CD14-positive monocyte (primary cell): ENCODE measurements at regions not wholly inside any gene's neighbourhood (a gene's known extent, or its start where the extent isn't known, plus 50 kb on each side); places are given as distances from the start of the nearest gene placed in this dataset.

ENCODE experiments used
- DNase-seq, 3 donors: peaks; one replicate each; pipeline ENCODE4 v3.0.0-alpha.2; 2011 to 2022
- H2AFZ ChIP-seq: 2 replicates; pipeline ENCODE4 v1.6.0; 2012; ENCODE audit warnings: mild to moderate bottlenecking, low read depth, low read length, inconsistent platforms; ENCODE audit not compliant: insufficient read depth, poor library complexity, severe bottlenecking
- H3K27ac ChIP-seq, 2 donors: 1 replicate in 1 of 2; 2 replicates in 1 of 2; pipeline ENCODE4 v1.5.1; 2012 to 2013; ENCODE audit warnings: low read length in 2 of 2, control low read depth in 1 of 2, inconsistent platforms in 1 of 2, low read depth in 1 of 2, mild to moderate bottlenecking in 1 of 2
- H3K27me3 ChIP-seq, 2 donors: one replicate each; pipeline versions ENCODE4 v1.6.0 to v1.6.1; 2011 to 2013; ENCODE audit warnings: low read length in 2 of 2; ENCODE audit not compliant: control insufficient read depth in 2 of 2, insufficient read depth in 2 of 2
- H3K36me3 ChIP-seq, 2 donors: replicated peaks in 1 of 2; 1 replicate in 1 of 2; 2 replicates in 1 of 2; pipeline versions ENCODE4 v1.5.1 to v1.6.1; 2012 to 2013; ENCODE audit warnings: low read length in 2 of 2, control low read depth in 1 of 2, inconsistent platforms in 1 of 2, mild to moderate bottlenecking in 1 of 2; ENCODE audit not compliant: insufficient read depth in 2 of 2, control insufficient read depth in 1 of 2
- H3K4me1 ChIP-seq, 2 donors: 1 replicate in 1 of 2; 2 replicates in 1 of 2; pipeline versions ENCODE4 v1.5.1 to v1.6.1; 2012 to 2013; ENCODE audit warnings: low read length in 2 of 2, control low read depth in 1 of 2, inconsistent platforms in 1 of 2, mild to moderate bottlenecking in 1 of 2, moderate library complexity in 1 of 2; ENCODE audit not compliant: insufficient read depth in 2 of 2, control insufficient read depth in 1 of 2
- H3K4me2 ChIP-seq: replicated peaks from 2 replicates; pipeline ENCODE3; 2012; ENCODE audit warnings: low read length, moderate library complexity, mild to moderate bottlenecking; ENCODE audit not compliant: poor library complexity, severe bottlenecking; ENCODE audit errors: extremely low read depth
- H3K4me3 ChIP-seq, 3 experiments: fragments of 200-600 bp in 1 of 3; sonication (generic) in 1 of 3; replicated peaks in 1 of 3; 1 replicate in 2 of 3; 2 replicates in 1 of 3; pipeline ENCODE4 v1.5.1; 2011 to 2013; ENCODE audit warnings: low read length in 3 of 3, mild to moderate bottlenecking in 3 of 3, control low read depth in 2 of 3, low read depth in 2 of 3, inconsistent platforms in 1 of 3, moderate library complexity in 1 of 3
- H3K79me2 ChIP-seq: 2 replicates; pipeline ENCODE4 v1.6.0; 2012; ENCODE audit warnings: mild to moderate bottlenecking, control low read depth, inconsistent platforms, low read length, moderate library complexity; ENCODE audit not compliant: insufficient read depth
- H3K9ac ChIP-seq: 2 replicates; pipeline ENCODE4 v1.6.0; 2017; ENCODE audit warnings: low read length, mild to moderate bottlenecking; ENCODE audit not compliant: insufficient read depth, poor library complexity, severe bottlenecking
- H3K9me3 ChIP-seq, 2 donors: replicated peaks in 1 of 2; 1 replicate in 1 of 2; 2 replicates in 1 of 2; pipeline versions ENCODE4 v1.5.1 to v1.6.1; 2012 to 2013; ENCODE audit warnings: low read length in 2 of 2, control low read depth in 1 of 2; ENCODE audit not compliant: control insufficient read depth in 1 of 2, insufficient read depth in 1 of 2
- H4K20me1 ChIP-seq: 2 replicates; pipeline ENCODE4 v1.6.0; 2012; ENCODE audit warnings: mild to moderate bottlenecking, low read length, control low read depth, moderate library complexity; ENCODE audit not compliant: insufficient read depth
- H3K27ac Mint-ChIP-seq, 7 donors: one replicate each; pipeline ENCODE4 v1.8.0; 2020; ENCODE audit warnings: mild to moderate bottlenecking in 7 of 7, mixed read lengths in 7 of 7, moderate library complexity in 6 of 7, inconsistent platforms in 2 of 7
- H3K27me3 Mint-ChIP-seq, 3 donors: one replicate each; pipeline ENCODE4 v1.8.0; 2021 to 2022; ENCODE audit warnings: low read depth in 3 of 3, mild to moderate bottlenecking in 3 of 3, mixed read lengths in 3 of 3, moderate library complexity in 3 of 3, inconsistent platforms in 1 of 3
- H3K36me3 Mint-ChIP-seq, 2 donors: one replicate each; pipeline ENCODE4 v1.8.0; 2020; ENCODE audit warnings: mixed read lengths in 2 of 2, inconsistent platforms in 1 of 2, mild to moderate bottlenecking in 1 of 2
- H3K4me1 Mint-ChIP-seq: one replicate; pipeline ENCODE4 v1.8.0; 2020; ENCODE audit warnings: mild to moderate bottlenecking, mixed read lengths
- H3K4me3 Mint-ChIP-seq, 2 donors: one replicate each; pipeline ENCODE4 v1.8.0; 2020; ENCODE audit warnings: mild to moderate bottlenecking in 2 of 2, mixed read lengths in 2 of 2, moderate library complexity in 1 of 2
- H3K9me3 Mint-ChIP-seq, 7 donors: one replicate each; pipeline ENCODE4 v1.8.0; 2020 to 2022; ENCODE audit warnings: mixed read lengths in 7 of 7, mild to moderate bottlenecking in 6 of 7, moderate library complexity in 6 of 7, inconsistent platforms in 2 of 7
- WGBS: methylation state at CpG from one replicate; pipeline ENCODE4 v1.1.5; 2013; ENCODE audit warnings: missing lambda C conversion rate; ENCODE audit not compliant: insufficient coverage; 5-methylcytosine and 5-hydroxymethylcytosine counted together
- intact Hi-C, 2 donors: fragments of 100-400 bp; cut with micrococcal nuclease; formaldehyde crosslinking; loops; one replicate each; pipeline versions ENCODE4 v1.15.0 to v1.15.1; 2023
- TF ChIP-seq, protein P1 (sequence below): fragments of 200-600 bp; IDR thresholded peaks from one replicate; pipeline ENCODE4 v1.8.0; 2022; ENCODE audit warnings: antibody characterized with exemption, mild to moderate bottlenecking

DNA sequence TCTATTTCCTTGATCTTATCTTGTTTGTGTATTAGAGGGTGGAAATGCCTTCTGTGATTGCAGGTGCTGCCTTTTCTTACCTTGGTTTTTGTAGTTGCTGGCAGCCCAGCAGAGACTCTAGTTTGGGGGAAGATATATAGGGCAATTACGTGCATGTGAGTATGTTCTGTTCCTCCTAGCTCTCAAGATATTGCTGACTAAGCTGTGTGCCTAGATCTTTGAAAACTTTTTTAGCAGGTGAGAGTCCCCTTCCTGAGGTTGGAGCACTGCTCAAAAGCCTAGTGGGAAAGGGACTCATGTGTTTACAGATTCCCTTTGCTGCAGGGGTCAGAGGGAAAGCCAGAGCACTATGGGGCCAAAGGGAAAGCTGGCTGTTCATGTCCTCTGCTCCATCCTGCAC, 136.1 kb downstream of the VSIG4 start:
- H2AFZ ChIP-seq = no peak overlapping the region
- Mint-ChIP-seq H3K9me3 (peaks cover 3 to 10% (median 5%) of the 10 kb centered on the region in 7 donors), H3K36me3 (no peaks in the 10 kb centered on the region), H3K4me3 (no peak overlapping the region), H3K27ac (no peak overlapping the region), H3K4me1 (peaks cover 17% of the 10 kb centered on the region), H3K27me3 (peaks cover 0 to 38% (median 0%) of the 10 kb centered on the region in 3 donors)
- WGBS = no CpG with 5 or more reads among the region's 1 CpG
- peaks cover 0 to 14% of the 10 kb centered on the region in 2 donors for H3K4me1 ChIP-seq
- intact Hi-C loops = no loop called here
- peaks cover 0 to 25% of the 10 kb centered on the region in 2 donors for H3K27me3 ChIP-seq
- TF ChIP-seq, protein P1, sequence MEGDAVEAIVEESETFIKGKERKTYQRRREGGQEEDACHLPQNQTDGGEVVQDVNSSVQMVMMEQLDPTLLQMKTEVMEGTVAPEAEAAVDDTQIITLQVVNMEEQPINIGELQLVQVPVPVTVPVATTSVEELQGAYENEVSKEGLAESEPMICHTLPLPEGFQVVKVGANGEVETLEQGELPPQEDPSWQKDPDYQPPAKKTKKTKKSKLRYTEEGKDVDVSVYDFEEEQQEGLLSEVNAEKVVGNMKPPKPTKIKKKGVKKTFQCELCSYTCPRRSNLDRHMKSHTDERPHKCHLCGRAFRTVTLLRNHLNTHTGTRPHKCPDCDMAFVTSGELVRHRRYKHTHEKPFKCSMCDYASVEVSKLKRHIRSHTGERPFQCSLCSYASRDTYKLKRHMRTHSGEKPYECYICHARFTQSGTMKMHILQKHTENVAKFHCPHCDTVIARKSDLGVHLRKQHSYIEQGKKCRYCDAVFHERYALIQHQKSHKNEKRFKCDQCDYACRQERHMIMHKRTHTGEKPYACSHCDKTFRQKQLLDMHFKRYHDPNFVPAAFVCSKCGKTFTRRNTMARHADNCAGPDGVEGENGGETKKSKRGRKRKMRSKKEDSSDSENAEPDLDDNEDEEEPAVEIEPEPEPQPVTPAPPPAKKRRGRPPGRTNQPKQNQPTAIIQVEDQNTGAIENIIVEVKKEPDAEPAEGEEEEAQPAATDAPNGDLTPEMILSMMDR = no peak
- H4K20me1 ChIP-seq = no peaks in the 10 kb centered on the region
- H3K4me2 ChIP-seq = no peak overlapping the region
- H3K9ac ChIP-seq = no peak overlapping the region
- H3K36me3 ChIP-seq = no peaks in the 10 kb centered on the region
- H3K9me3 ChIP-seq = peaks cover 0 to 8% of the 10 kb centered on the region in 2 donors
- no peak overlapping the region for H3K27ac ChIP-seq
- H3K79me2 ChIP-seq = no peaks in the 10 kb centered on the region
- no peak overlapping the region for H3K4me3 ChIP-seq
- DNase-seq = no peak

DNA sequence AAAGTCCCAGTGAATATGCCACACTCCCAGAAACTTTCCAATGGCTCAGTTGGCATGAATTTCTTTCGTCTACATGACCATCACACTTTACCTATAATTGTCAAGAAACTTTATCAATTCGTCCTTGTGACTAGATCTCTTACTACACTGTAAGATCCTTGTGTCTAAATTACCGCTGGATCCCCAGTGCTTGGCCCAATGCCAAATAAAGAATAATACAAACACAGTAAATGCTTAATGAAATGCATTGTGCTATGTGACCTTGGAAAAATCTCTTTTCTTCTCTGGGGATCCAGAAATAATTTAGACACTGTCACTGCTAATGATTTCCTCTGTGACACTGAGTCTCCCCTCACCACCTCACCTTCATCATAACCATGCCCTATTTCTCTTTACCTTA, 137.9 kb downstream of the VSIG4 start:
- H3K27ac Mint-ChIP-seq = peak overlapping the region in 2 of 7 donors; percentile 0 to 18
- intact Hi-C loops = no loop called here
- H3K4me1 Mint-ChIP-seq = peaks cover 17% of the 10 kb centered on the region
- Histone ChIP-seq H3K27me3 (peaks cover 0 to 28% of the 10 kb centered on the region in 2 donors), H3K4me1 (peaks cover 0 to 14% of the 10 kb centered on the region in 2 donors), H3K4me3 (no peak overlapping the region), H3K9ac (no peak overlapping the region), H3K79me2 (no peaks in the 10 kb centered on the region), H3K27ac (no peak overlapping the region), H4K20me1 (no peaks in the 10 kb centered on the region), H3K9me3 (peaks cover 0 to 8% of the 10 kb centered on the region in 2 donors), H2AFZ (no peak overlapping the region), H3K36me3 (no peaks in the 10 kb centered on the region), H3K4me2 (no peak overlapping the region)
- peaks cover 3 to 11% (median 5%) of the 10 kb centered on the region in 7 donors for H3K9me3 Mint-ChIP-seq
- no peak for DNase-seq
- peaks cover 0 to 46% (median 0%) of the 10 kb centered on the region in 3 donors for H3K27me3 Mint-ChIP-seq
- H3K4me3 Mint-ChIP-seq = no peak overlapping the region
- H3K36me3 Mint-ChIP-seq = no peaks in the 10 kb centered on the region
- TF ChIP-seq, protein P1 = no peak
- no CpG with 5 or more reads among the region's 3 CpGs for WGBS
